ENCODE measurements at regions not wholly inside any gene's neighbourhood (a gene's known extent, or its start where the extent isn't known, plus 50 kb on each side); places are given as distances from the start of the nearest gene placed in this dataset.

GRCh38 chr4:124111922-124112321 lies 600.6 kb downstream of the ANKRD50 start:
- peak; percentile 79 for TF ChIP-seq CTCF (IDR thresholded peaks at IDR 0.05)
- TF ChIP-seq ZFX (IDR thresholded peaks at IDR 0.05; ENCODE audit: borderline replicate concordance), result no peak

Data from 22Rv1 (cell line).